H9 (cell line): ENCODE measurements at regions not wholly inside any gene's neighbourhood (a gene's known extent, or its start where the extent isn't known, plus 50 kb on each side); places are given as distances from the start of the nearest gene placed in this dataset.

Experiments used
- DNase-seq: peaks from one replicate; pipeline ENCODE4 v3.0.0-alpha.2; 2017
- H2AFZ ChIP-seq: one replicate; pipeline ENCODE4 v1.6.1; 2013; ENCODE audit warnings: mild to moderate bottlenecking, low read length, control low read depth, moderate library complexity
- H2AK5ac ChIP-seq: 2 replicates; pipeline ENCODE4 v1.6.1; 2013; ENCODE audit warnings: low read length, control low read depth, mixed read lengths; ENCODE audit not compliant: insufficient read length
- H2BK120ac ChIP-seq: one replicate; pipeline ENCODE4 v1.6.1; 2013; ENCODE audit warnings: low read depth, mild to moderate bottlenecking, low read length, control low read depth, inconsistent platforms; ENCODE audit not compliant: poor library complexity, severe bottlenecking
- H2BK12ac ChIP-seq: 2 replicates; pipeline ENCODE4 v1.6.1; 2013; ENCODE audit warnings: low read length, control low read depth, mixed read lengths, low read depth; ENCODE audit not compliant: insufficient read length
- H2BK15ac ChIP-seq: 2 replicates; pipeline ENCODE4 v1.6.1; 2013; ENCODE audit warnings: low read depth, low read length, control low read depth
- H2BK20ac ChIP-seq: one replicate; pipeline ENCODE4 v1.6.1; 2013; ENCODE audit warnings: low read depth, mild to moderate bottlenecking, low read length, control low read depth, inconsistent platforms; ENCODE audit not compliant: poor library complexity, severe bottlenecking
- H2BK5ac ChIP-seq: 2 replicates; pipeline ENCODE4 v1.6.1; 2013; ENCODE audit warnings: low read length, control low read depth, mixed read lengths; ENCODE audit not compliant: insufficient read length
- H3K14ac ChIP-seq: 2 replicates; pipeline ENCODE4 v1.6.1; 2013; ENCODE audit warnings: low read length, control low read depth; ENCODE audit not compliant: insufficient read depth
- H3K18ac ChIP-seq: 2 replicates; pipeline ENCODE4 v1.6.1; 2013; ENCODE audit warnings: low read depth, mild to moderate bottlenecking, mixed read lengths, low read length, control low read depth; ENCODE audit not compliant: insufficient read length
- H3K23ac ChIP-seq: 2 replicates; pipeline ENCODE4 v1.6.1; 2013; ENCODE audit warnings: low read length, control low read depth, mixed read lengths, low read depth; ENCODE audit not compliant: insufficient read length
- H3K23me2 ChIP-seq: 2 replicates; pipeline ENCODE4 v1.6.1; 2013; ENCODE audit warnings: low read depth, mild to moderate bottlenecking, mixed read lengths, low read length, control low read depth; ENCODE audit not compliant: insufficient read length, poor library complexity, severe bottlenecking
- H3K27ac ChIP-seq: 2 replicates; pipeline ENCODE4 v1.5.1; 2013; ENCODE audit warnings: low read length, control low read depth, mixed read lengths, low read depth; ENCODE audit not compliant: insufficient read length
- H3K27me3 ChIP-seq: 2 replicates; pipeline ENCODE4 v1.6.1; 2013; ENCODE audit warnings: low read length, control low read depth, inconsistent platforms; ENCODE audit not compliant: insufficient read depth
- H3K4ac ChIP-seq: 2 replicates; pipeline ENCODE4 v1.6.1; 2013; ENCODE audit warnings: low read depth, mild to moderate bottlenecking, control low read depth, inconsistent platforms, low read length, moderate library complexity
- H3K4me1 ChIP-seq: 2 replicates; pipeline ENCODE4 v1.6.1; 2013; ENCODE audit warnings: low read length, control low read depth, inconsistent platforms; ENCODE audit not compliant: insufficient read depth
- H3K4me2 ChIP-seq: 2 replicates; pipeline ENCODE4 v1.6.1; 2013; ENCODE audit warnings: low read length, control low read depth, mixed read lengths; ENCODE audit not compliant: insufficient read length, insufficient read depth
- H3K56ac ChIP-seq: 2 replicates; pipeline ENCODE4 v1.6.1; 2013; ENCODE audit warnings: low read depth, mild to moderate bottlenecking, mixed read lengths, low read length, control low read depth; ENCODE audit not compliant: insufficient read length
- H3K79me1 ChIP-seq: 2 replicates; pipeline ENCODE4 v1.6.1; 2013; ENCODE audit warnings: low read depth, mild to moderate bottlenecking, moderate library complexity, low read length, control low read depth, inconsistent platforms; ENCODE audit not compliant: insufficient read depth, poor library complexity, severe bottlenecking
- H3K79me2 ChIP-seq: 2 replicates; pipeline ENCODE4 v1.6.1; 2013; ENCODE audit warnings: low read length, control low read depth, inconsistent platforms; ENCODE audit not compliant: insufficient read depth
- H3K9ac ChIP-seq: 2 replicates; pipeline ENCODE4 v1.6.1; 2013; ENCODE audit warnings: low read length, control low read depth, mixed read lengths; ENCODE audit not compliant: insufficient read length; ENCODE audit errors: extremely low read depth
- H3K9me3 ChIP-seq: one replicate; pipeline ENCODE4 v1.6.1; 2013; ENCODE audit warnings: low read depth, low read length, inconsistent platforms; ENCODE audit not compliant: control insufficient read depth
- H3T11ph ChIP-seq: one replicate; pipeline ENCODE4 v1.6.1; 2013; ENCODE audit warnings: mild to moderate bottlenecking, low read length, control low read depth, inconsistent platforms
- H4K20me1 ChIP-seq: one replicate; pipeline ENCODE4 v1.6.1; 2013; ENCODE audit not compliant: control insufficient read depth, insufficient read length, insufficient read depth
- H4K5ac ChIP-seq: 2 replicates; pipeline ENCODE4 v1.6.1; 2013; ENCODE audit warnings: low read depth, mild to moderate bottlenecking, mixed read lengths, low read length, control low read depth; ENCODE audit not compliant: insufficient read length
- H4K8ac ChIP-seq: replicated peaks from 2 replicates; pipeline ENCODE4 v1.6.1; 2013; ENCODE audit warnings: low read length, control low read depth, mixed read lengths, low read depth; ENCODE audit not compliant: insufficient read length
- H4K91ac ChIP-seq: 2 replicates; pipeline ENCODE4 v1.6.1; 2013; ENCODE audit warnings: low read depth, mild to moderate bottlenecking, moderate library complexity, mixed read lengths, low read length, control low read depth; ENCODE audit not compliant: insufficient read length
- H3K27ac Mint-ChIP-seq, 3 experiments: 2 replicates in 2 of 3; 3 replicates in 1 of 3; pipeline ENCODE4 v1.8.0; 2020 to 2021; ENCODE audit warnings: mixed read lengths in 3 of 3, mild to moderate bottlenecking in 1 of 3, moderate library complexity in 1 of 3
- H3K27me3 Mint-ChIP-seq: 2 replicates; pipeline ENCODE4 v1.8.0; 2021; ENCODE audit warnings: low read depth, mild to moderate bottlenecking, moderate library complexity, mixed read lengths
- H3K36me3 Mint-ChIP-seq, 3 experiments: 2 replicates in 2 of 3; 3 replicates in 1 of 3; pipeline ENCODE4 v1.8.0; 2020 to 2021; ENCODE audit warnings: low read depth in 3 of 3, mixed read lengths in 3 of 3; ENCODE audit not compliant: insufficient read depth in 1 of 3
- H3K4me1 Mint-ChIP-seq, 2 experiments: 2 replicates each; pipeline ENCODE4 v1.8.0; 2020; ENCODE audit warnings: mixed read lengths in 2 of 2
- H3K4me3 Mint-ChIP-seq, 2 experiments: 2 replicates in 1 of 2; 3 replicates in 1 of 2; pipeline ENCODE4 v1.8.0; 2020 to 2021; ENCODE audit warnings: mild to moderate bottlenecking in 2 of 2, mixed read lengths in 2 of 2, moderate library complexity in 1 of 2
- H3K9me3 Mint-ChIP-seq, 2 experiments: 2 replicates in 1 of 2; 3 replicates in 1 of 2; pipeline ENCODE4 v1.8.0; 2020; ENCODE audit warnings: mild to moderate bottlenecking in 2 of 2, mixed read lengths in 2 of 2, moderate library complexity in 1 of 2
- WGBS: extraction: QIAGEN DNeasy Blood & Tissue Kit; methylation state at CpG from one replicate; pipeline ENCODE4 v1.1.7; 2013; ENCODE audit warnings: missing lambda C conversion rate, low lambda C conversion rate, mixed read lengths; ENCODE audit not compliant: insufficient read length; ENCODE audit errors: extremely low coverage; 5-methylcytosine and 5-hydroxymethylcytosine counted together
- TF ChIP-seq, protein P1 (sequence below): fragments of 200-600 bp; sonication (generic); conservative IDR thresholded peaks from 3 replicates; pipeline ENCODE4 v1.8.0; 2021; ENCODE audit warnings: antibody characterized with exemption, mild to moderate bottlenecking

DNA sequence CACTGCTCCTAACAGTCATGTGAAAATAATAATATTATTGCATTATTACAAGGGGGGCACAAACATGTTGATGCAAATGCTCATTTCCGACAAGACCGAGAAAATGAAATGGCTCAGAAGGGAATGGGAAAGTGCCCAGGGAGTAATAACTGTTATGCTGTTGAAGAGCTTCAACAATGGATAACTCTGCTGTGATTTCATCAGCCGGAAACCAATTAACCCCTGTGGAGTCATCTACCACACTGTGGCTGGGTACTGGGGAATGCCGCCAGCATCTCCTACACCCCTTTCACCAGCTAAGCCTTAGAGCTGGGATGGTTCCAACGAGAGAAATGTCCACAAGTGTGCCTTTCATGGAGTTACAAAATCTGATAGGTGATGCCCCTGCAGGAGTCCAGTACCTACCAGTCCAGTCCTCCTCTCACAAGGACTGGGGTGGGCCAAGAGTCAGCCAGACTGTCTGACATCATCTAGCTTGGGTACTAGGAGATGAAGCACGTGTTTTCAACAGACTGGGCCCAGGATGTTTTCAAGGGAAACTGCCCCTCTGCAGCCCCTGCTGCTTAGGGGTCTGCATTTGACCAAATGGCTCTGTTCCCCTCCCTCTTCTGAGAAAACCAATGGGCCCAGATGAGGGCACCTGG, 509.3 kb upstream of the CCDC196 start:
- H4K20me1 ChIP-seq, result no peaks in the 10 kb centered on the region
- H3K36me3 Mint-ChIP-seq, result peaks cover 5 to 24% (median 14%) of the 10 kb centered on the region in 3 experiments
- H3K27ac Mint-ChIP-seq, result no peak overlapping the region
- no peak overlapping the region for H4K8ac ChIP-seq
- H3K14ac ChIP-seq, result no peak overlapping the region
- H2BK12ac ChIP-seq, result no peak overlapping the region
- no peak overlapping the region for H4K91ac ChIP-seq
- no peaks in the 10 kb centered on the region for H3K79me1 ChIP-seq
- H3K4me3 Mint-ChIP-seq, result no peak overlapping the region
- no peak overlapping the region for H3K9ac ChIP-seq
- WGBS, result no CpG with 5 or more reads among the region's 6 CpGs
- no peak overlapping the region for H3T11ph ChIP-seq
- H3K27ac ChIP-seq, result no peak overlapping the region
- H2AK5ac ChIP-seq, result no peak overlapping the region
- peaks cover 3% of the 10 kb centered on the region; the same call in 1 of the 2 replicates for H3K4me1 ChIP-seq
- no peak overlapping the region for H3K4ac ChIP-seq
- TF ChIP-seq, protein P1, sequence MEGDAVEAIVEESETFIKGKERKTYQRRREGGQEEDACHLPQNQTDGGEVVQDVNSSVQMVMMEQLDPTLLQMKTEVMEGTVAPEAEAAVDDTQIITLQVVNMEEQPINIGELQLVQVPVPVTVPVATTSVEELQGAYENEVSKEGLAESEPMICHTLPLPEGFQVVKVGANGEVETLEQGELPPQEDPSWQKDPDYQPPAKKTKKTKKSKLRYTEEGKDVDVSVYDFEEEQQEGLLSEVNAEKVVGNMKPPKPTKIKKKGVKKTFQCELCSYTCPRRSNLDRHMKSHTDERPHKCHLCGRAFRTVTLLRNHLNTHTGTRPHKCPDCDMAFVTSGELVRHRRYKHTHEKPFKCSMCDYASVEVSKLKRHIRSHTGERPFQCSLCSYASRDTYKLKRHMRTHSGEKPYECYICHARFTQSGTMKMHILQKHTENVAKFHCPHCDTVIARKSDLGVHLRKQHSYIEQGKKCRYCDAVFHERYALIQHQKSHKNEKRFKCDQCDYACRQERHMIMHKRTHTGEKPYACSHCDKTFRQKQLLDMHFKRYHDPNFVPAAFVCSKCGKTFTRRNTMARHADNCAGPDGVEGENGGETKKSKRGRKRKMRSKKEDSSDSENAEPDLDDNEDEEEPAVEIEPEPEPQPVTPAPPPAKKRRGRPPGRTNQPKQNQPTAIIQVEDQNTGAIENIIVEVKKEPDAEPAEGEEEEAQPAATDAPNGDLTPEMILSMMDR, result no peak
- no peak overlapping the region for H3K18ac ChIP-seq
- H3K4me1 Mint-ChIP-seq, result peaks cover 10 to 12% of the 10 kb centered on the region in 2 experiments
- no peak overlapping the region for H2AFZ ChIP-seq
- no peak overlapping the region for H3K4me2 ChIP-seq
- no peak overlapping the region for H3K56ac ChIP-seq
- peaks cover 24% of the 10 kb centered on the region in 2 experiments for H3K9me3 Mint-ChIP-seq
- no peak overlapping the region for H2BK120ac ChIP-seq
- no peak for DNase-seq
- peaks cover 1% of the 10 kb centered on the region; the same call in 1 of the 2 replicates for H3K27me3 Mint-ChIP-seq
- H3K23ac ChIP-seq, result no peak overlapping the region
- H2BK15ac ChIP-seq, result no peak overlapping the region
- no peaks in the 10 kb centered on the region for H3K79me2 ChIP-seq
- no peaks in the 10 kb centered on the region for H3K23me2 ChIP-seq
- H2BK5ac ChIP-seq, result no peak overlapping the region
- H3K9me3 ChIP-seq, result no peaks in the 10 kb centered on the region
- no peaks in the 10 kb centered on the region for H3K27me3 ChIP-seq
- H2BK20ac ChIP-seq, result no peak overlapping the region
- no peak overlapping the region for H4K5ac ChIP-seq
